GM12891 (cell line): ENCODE measurements at regions not wholly inside any gene's neighbourhood (a gene's known extent, or its start where the extent isn't known, plus 50 kb on each side); places are given as distances from the start of the nearest gene placed in this dataset.

ENCODE experiments used
- PAX5 ChIP-seq: IDR thresholded peaks from 2 replicates; pipeline ENCODE4 v1.6.1; 2011; ENCODE audit warnings: low read length, moderate library complexity, mild to moderate bottlenecking; ENCODE audit not compliant: insufficient read depth, severe bottlenecking
- POLR2A ChIP-seq: IDR thresholded peaks from 2 replicates; pipeline ENCODE4 v1.6.1; 2011; ENCODE audit warnings: low read depth, low read length, control low read depth
- POLR2AphosphoS5 ChIP-seq: IDR thresholded peaks from 2 replicates; pipeline ENCODE4 v1.6.1; 2011; ENCODE audit warnings: low read depth, low read length, control low read depth
- POU2F2 ChIP-seq: IDR thresholded peaks from 2 replicates; pipeline ENCODE4 v1.6.1; 2011; ENCODE audit warnings: low read depth, mild to moderate bottlenecking, control low read depth, low read length, moderate library complexity
- SPI1 ChIP-seq: IDR thresholded peaks from 2 replicates; pipeline ENCODE4 v1.6.1; 2011; ENCODE audit warnings: low read depth, low read length, control low read depth
- TAF1 ChIP-seq: IDR thresholded peaks from 2 replicates; pipeline ENCODE4 v1.6.1; 2011; ENCODE audit warnings: low read depth, low read length, control low read depth

- TF ChIP-seq POLR2A (no peak), POLR2AphosphoS5 (no peak), TAF1 (no peak), PAX5 (no peak), SPI1 (no peak), POU2F2 (no peak)
Observed at GRCh38 chr12:4005851-4006430, 132.7 kb upstream of the PARP11 start.
